BLaER1 (cell line): ENCODE measurements at regions not wholly inside any gene's neighbourhood (a gene's known extent, or its start where the extent isn't known, plus 50 kb on each side); places are given as distances from the start of the nearest gene placed in this dataset.
"Not testable (repeated sequence)": the region's sequence is repeated elsewhere in the genome, so short reads cannot be mapped to it uniquely, and the experiment has no call there.

ENCODE experiments used
- H3K27ac ChIP-seq: shearing (Covaris generic); formaldehyde crosslinking; 2 replicates; pipeline ENCODE4 v1.8.1; 2022
- H3K27me3 ChIP-seq: shearing (Covaris generic); formaldehyde crosslinking; 2 replicates; pipeline ENCODE4 v1.8.1; 2022
- H3K36me3 ChIP-seq: shearing (Covaris generic); formaldehyde crosslinking; 2 replicates; pipeline ENCODE4 v1.8.1; 2022
- H3K4me1 ChIP-seq: shearing (Covaris generic); formaldehyde crosslinking; 2 replicates; pipeline ENCODE4 v1.8.1; 2022
- H3K4me2 ChIP-seq: shearing (Covaris generic); formaldehyde crosslinking; 2 replicates; pipeline ENCODE4 v1.8.1; 2022
- H3K4me3 ChIP-seq: shearing (Covaris generic); formaldehyde crosslinking; 2 replicates; pipeline ENCODE4 v1.8.1; 2022
- H3K9ac ChIP-seq: shearing (Covaris generic); formaldehyde crosslinking; 2 replicates; pipeline ENCODE4 v1.8.1; 2022
- H3K9me3 ChIP-seq: shearing (Covaris generic); formaldehyde crosslinking; 2 replicates; pipeline ENCODE4 v1.8.1; 2022
- H4K20me1 ChIP-seq: shearing (Covaris generic); formaldehyde crosslinking; 2 replicates; pipeline ENCODE4 v1.8.1; 2022
- Cebpa-rat ChIP-seq: shearing (Covaris generic); IDR thresholded peaks from 2 replicates; pipeline ENCODE4 v1.8.1; 2022

GRCh38 chr3:110859993-110860392, 211.6 kb upstream of the NECTIN3 start:
- Histone ChIP-seq H3K27me3 (no peaks in the 10 kb centered on the region), H3K27ac (no peak overlapping the region)

GRCh38 chr3:110865934-110866333, 205.7 kb upstream of the NECTIN3 start:
- Histone ChIP-seq H3K4me1 (no peaks in the 10 kb centered on the region), H3K9ac (no peak overlapping the region), H3K27me3 (no peaks in the 10 kb centered on the region), H3K4me3 (no peak overlapping the region), H3K9me3 (no peaks in the 10 kb centered on the region), H4K20me1 (no peaks in the 10 kb centered on the region), H3K27ac (no peak overlapping the region), H3K4me2 (no peak overlapping the region), H3K36me3 (no peaks in the 10 kb centered on the region)
- no peak for TF ChIP-seq Cebpa-rat

More at GRCh38 chr3:110859993-110860392, 211.6 kb upstream of the NECTIN3 start:
- Histone ChIP-seq H3K36me3 (no peaks in the 10 kb centered on the region), H3K9ac (no peak overlapping the region), H3K4me2 (no peak overlapping the region), H4K20me1 (no peaks in the 10 kb centered on the region), H3K4me3 (no peak overlapping the region), H3K4me1 (no peaks in the 10 kb centered on the region), H3K9me3 (no peaks in the 10 kb centered on the region)
- no peak for TF ChIP-seq Cebpa-rat

- H3K27ac ChIP-seq, result no peak overlapping the region
- H3K27me3 ChIP-seq, result no peaks in the 10 kb centered on the region
- H3K36me3 ChIP-seq, result no peaks in the 10 kb centered on the region
- H3K9ac ChIP-seq, result no peak overlapping the region
- H4K20me1 ChIP-seq, result no peaks in the 10 kb centered on the region
- H3K9me3 ChIP-seq, result no peaks in the 10 kb centered on the region
- no peak overlapping the region for H3K4me3 ChIP-seq
- no peak overlapping the region for H3K4me2 ChIP-seq
- no peak for TF ChIP-seq Cebpa-rat
- H3K4me1 ChIP-seq, result no peaks in the 10 kb centered on the region
These were observed 203.5 kb upstream of the NECTIN3 start for GRCh38 chr3:110868106-110868505.

- Histone ChIP-seq H3K9ac (no peak overlapping the region), H4K20me1 (no peaks in the 10 kb centered on the region)
These were observed 201.9 kb upstream of the NECTIN3 start for GRCh38 chr3:110869736-110870135.

GRCh38 chr3:110871869-110872268, 199.7 kb upstream of the NECTIN3 start:
- Histone ChIP-seq H3K9ac (no peak overlapping the region), H3K4me2 (no peak overlapping the region), H3K4me1 (no peaks in the 10 kb centered on the region), H3K4me3 (no peak overlapping the region), H3K9me3 (0 out of 2 replicates have a peak, but pooled peaks cover 8% of the 10 kb centered on the region), H4K20me1 (no peaks in the 10 kb centered on the region), H3K36me3 (no peaks in the 10 kb centered on the region), H3K27ac (no peak overlapping the region), H3K27me3 (no peaks in the 10 kb centered on the region)
- TF ChIP-seq Cebpa-rat, result no peak

More at GRCh38 chr3:110869736-110870135, 201.9 kb upstream of the NECTIN3 start:
- no peaks in the 10 kb centered on the region for H3K27me3 ChIP-seq
- 0 out of 2 replicates have a peak, but pooled peaks cover 3% of the 10 kb centered on the region for H3K9me3 ChIP-seq
- no peak overlapping the region for H3K4me2 ChIP-seq
- H3K4me3 ChIP-seq, result no peak overlapping the region
- no peaks in the 10 kb centered on the region for H3K36me3 ChIP-seq
- H3K4me1 ChIP-seq, result no peaks in the 10 kb centered on the region
- TF ChIP-seq Cebpa-rat, result no peak
- H3K27ac ChIP-seq, result no peak overlapping the region

- Histone ChIP-seq H3K27me3 (no peaks in the 10 kb centered on the region), H3K27ac (no peak overlapping the region), H3K36me3 (no peaks in the 10 kb centered on the region), H3K4me2 (no peak overlapping the region), H3K4me1 (no peaks in the 10 kb centered on the region), H3K9me3 (0 out of 2 replicates have a peak, but pooled peaks cover 8% of the 10 kb centered on the region), H3K4me3 (no peak overlapping the region), H3K9ac (no peak overlapping the region), H4K20me1 (no peaks in the 10 kb centered on the region)
- no peak for TF ChIP-seq Cebpa-rat
These were observed 192.9 kb upstream of the NECTIN3 start for GRCh38 chr3:110878692-110879091.

GRCh38 chr3:110881069-110881468, 190.5 kb upstream of the NECTIN3 start:
- no peak overlapping the region for H3K9ac ChIP-seq
- H3K27me3 ChIP-seq, result no peaks in the 10 kb centered on the region
- no peak overlapping the region for H3K4me3 ChIP-seq
- no peaks in the 10 kb centered on the region for H3K9me3 ChIP-seq
- H3K4me2 ChIP-seq, result no peak overlapping the region
- no peak for TF ChIP-seq Cebpa-rat
- no peaks in the 10 kb centered on the region for H4K20me1 ChIP-seq
- H3K4me1 ChIP-seq, result no peaks in the 10 kb centered on the region
- H3K36me3 ChIP-seq, result no peaks in the 10 kb centered on the region
- no peak overlapping the region for H3K27ac ChIP-seq

- H3K27ac ChIP-seq, result no peak overlapping the region
- H3K4me3 ChIP-seq, result no peak overlapping the region
- H3K4me1 ChIP-seq, result no peaks in the 10 kb centered on the region
- no peak overlapping the region for H3K9ac ChIP-seq
- no peaks in the 10 kb centered on the region for H3K36me3 ChIP-seq
- H4K20me1 ChIP-seq, result no peaks in the 10 kb centered on the region
- no peak overlapping the region for H3K4me2 ChIP-seq
- H3K9me3 ChIP-seq, result no peaks in the 10 kb centered on the region
- H3K27me3 ChIP-seq, result no peaks in the 10 kb centered on the region
- TF ChIP-seq Cebpa-rat, result no peak
These were observed 185.3 kb upstream of the NECTIN3 start for GRCh38 chr3:110886222-110886893.

- Histone ChIP-seq H3K27me3 (no peaks in the 10 kb centered on the region), H3K4me2 (no peak overlapping the region), H4K20me1 (no peaks in the 10 kb centered on the region)
These were observed 184.4 kb upstream of the NECTIN3 start for GRCh38 chr3:110887176-110887575.

GRCh38 chr3:110888625-110889375, 182.8 kb upstream of the NECTIN3 start:
- H3K4me3 ChIP-seq, H4K20me1 ChIP-seq, H3K4me2 ChIP-seq: not testable (repeated sequence)

More at GRCh38 chr3:110887176-110887575, 184.4 kb upstream of the NECTIN3 start:
- H3K4me3 ChIP-seq, result no peak overlapping the region
- H3K36me3 ChIP-seq, result no peaks in the 10 kb centered on the region
- no peak overlapping the region for H3K9ac ChIP-seq
- H3K27ac ChIP-seq, result no peak overlapping the region
- no peaks in the 10 kb centered on the region for H3K9me3 ChIP-seq
- H3K4me1 ChIP-seq, result no peaks in the 10 kb centered on the region
- TF ChIP-seq Cebpa-rat, result no peak

GRCh38 chr3:110889376-110889699, 182.3 kb upstream of the NECTIN3 start:
- not testable (repeated sequence) for H3K4me1 ChIP-seq, H3K27ac ChIP-seq, H3K4me3 ChIP-seq, H3K27me3 ChIP-seq, H4K20me1 ChIP-seq, H3K36me3 ChIP-seq, H3K9ac ChIP-seq, H3K4me2 ChIP-seq, H3K9me3 ChIP-seq

More at GRCh38 chr3:110888625-110889375, 182.8 kb upstream of the NECTIN3 start:
- H3K4me1 ChIP-seq, H3K9ac ChIP-seq, H3K27me3 ChIP-seq, H3K9me3 ChIP-seq, H3K36me3 ChIP-seq, H3K27ac ChIP-seq: not testable (repeated sequence)
